Thoracic aorta (tissue), 2 donors: ENCODE measurements at regions not wholly inside any gene's neighbourhood (a gene's known extent, or its start where the extent isn't known, plus 50 kb on each side); places are given as distances from the start of the nearest gene placed in this dataset.
"Not testable (repeated sequence)": the region's sequence is repeated elsewhere in the genome, so short reads cannot be mapped to it uniquely, and the experiment has no call there.

Source experiments
- ATAC-seq: fragments of 150-250 bp; one replicate; pipeline ENCODE4 v1.8.0; 2017; ENCODE audit warnings: low read depth; ENCODE audit not compliant: insufficient number of reproducible peaks, low FRiP score
- DNase-seq: peaks from one replicate; pipeline ENCODE4 v3.0.0-alpha.2; 2020; ENCODE audit warnings: low spot score
- H3K27ac ChIP-seq, 2 donors: fragments of 200-600 bp; sonication (generic); 1 replicate in 1 of 2; 2 replicates in 1 of 2; pipeline ENCODE4 v1.5.1; 2016; ENCODE audit warnings: mild to moderate bottlenecking in 2 of 2, moderate library complexity in 2 of 2
- H3K27me3 ChIP-seq: fragments of 200-600 bp; sonication (generic); replicated peaks from 2 replicates; pipeline ENCODE4 v1.6.0; 2016; ENCODE audit warnings: mild to moderate bottlenecking; ENCODE audit not compliant: insufficient read depth
- H3K36me3 ChIP-seq: fragments of 200-600 bp; sonication (generic); one replicate; pipeline ENCODE4 v1.5.1; 2016
- H3K4me1 ChIP-seq, 2 donors: fragments of 200-600 bp; sonication (generic); 1 replicate in 1 of 2; 2 replicates in 1 of 2; pipeline versions ENCODE4 v1.5.1 to v1.6.0; 2016; ENCODE audit warnings: low read depth in 2 of 2, mild to moderate bottlenecking in 1 of 2; ENCODE audit not compliant: control insufficient read depth in 1 of 2
- H3K4me3 ChIP-seq: fragments of 200-600 bp; sonication (generic); 2 replicates; pipeline ENCODE4 v1.5.1; 2016; ENCODE audit warnings: mild to moderate bottlenecking
- H3K9me3 ChIP-seq: fragments of 200-600 bp; sonication (generic); 2 replicates; pipeline ENCODE4 v1.5.1; 2016
- TF ChIP-seq, protein P1 (sequence below): fragments of 200-600 bp; sonication (generic); IDR thresholded peaks from one replicate; pipeline ENCODE4 v1.5.1; 2019; ENCODE audit warnings: antibody characterized with exemption

DNA sequence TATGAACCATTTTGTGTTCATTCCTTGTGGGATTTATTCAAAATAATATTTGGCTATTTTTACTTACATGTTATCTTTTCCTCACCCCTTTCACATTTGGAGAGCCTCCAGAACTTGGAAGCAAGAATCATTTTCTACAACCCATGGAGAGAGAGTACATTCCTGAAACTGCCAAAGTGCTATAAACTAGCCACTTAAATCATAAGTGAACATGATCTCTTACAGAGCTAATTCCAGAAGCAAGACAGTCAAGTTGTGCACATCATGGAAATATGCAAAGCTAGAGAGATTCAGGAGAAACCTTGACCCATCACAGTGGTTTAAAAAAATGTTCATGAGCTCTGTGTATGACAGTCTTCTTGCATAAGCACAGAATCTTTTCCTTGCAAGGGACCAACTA lies 883.6 kb upstream of the C9orf72 start:
- no peak overlapping the region for H3K4me3 ChIP-seq
- no peak for DNase-seq
- ATAC-seq = no peak
- no peaks in the 10 kb centered on the region for H3K4me1 ChIP-seq
- H3K27me3 ChIP-seq = no peaks in the 10 kb centered on the region
- H3K36me3 ChIP-seq = no peaks in the 10 kb centered on the region
- TF ChIP-seq, protein P1, sequence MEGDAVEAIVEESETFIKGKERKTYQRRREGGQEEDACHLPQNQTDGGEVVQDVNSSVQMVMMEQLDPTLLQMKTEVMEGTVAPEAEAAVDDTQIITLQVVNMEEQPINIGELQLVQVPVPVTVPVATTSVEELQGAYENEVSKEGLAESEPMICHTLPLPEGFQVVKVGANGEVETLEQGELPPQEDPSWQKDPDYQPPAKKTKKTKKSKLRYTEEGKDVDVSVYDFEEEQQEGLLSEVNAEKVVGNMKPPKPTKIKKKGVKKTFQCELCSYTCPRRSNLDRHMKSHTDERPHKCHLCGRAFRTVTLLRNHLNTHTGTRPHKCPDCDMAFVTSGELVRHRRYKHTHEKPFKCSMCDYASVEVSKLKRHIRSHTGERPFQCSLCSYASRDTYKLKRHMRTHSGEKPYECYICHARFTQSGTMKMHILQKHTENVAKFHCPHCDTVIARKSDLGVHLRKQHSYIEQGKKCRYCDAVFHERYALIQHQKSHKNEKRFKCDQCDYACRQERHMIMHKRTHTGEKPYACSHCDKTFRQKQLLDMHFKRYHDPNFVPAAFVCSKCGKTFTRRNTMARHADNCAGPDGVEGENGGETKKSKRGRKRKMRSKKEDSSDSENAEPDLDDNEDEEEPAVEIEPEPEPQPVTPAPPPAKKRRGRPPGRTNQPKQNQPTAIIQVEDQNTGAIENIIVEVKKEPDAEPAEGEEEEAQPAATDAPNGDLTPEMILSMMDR = no peak
- H3K9me3 ChIP-seq = no peaks in the 10 kb centered on the region
- no peak overlapping the region for H3K27ac ChIP-seq

DNA sequence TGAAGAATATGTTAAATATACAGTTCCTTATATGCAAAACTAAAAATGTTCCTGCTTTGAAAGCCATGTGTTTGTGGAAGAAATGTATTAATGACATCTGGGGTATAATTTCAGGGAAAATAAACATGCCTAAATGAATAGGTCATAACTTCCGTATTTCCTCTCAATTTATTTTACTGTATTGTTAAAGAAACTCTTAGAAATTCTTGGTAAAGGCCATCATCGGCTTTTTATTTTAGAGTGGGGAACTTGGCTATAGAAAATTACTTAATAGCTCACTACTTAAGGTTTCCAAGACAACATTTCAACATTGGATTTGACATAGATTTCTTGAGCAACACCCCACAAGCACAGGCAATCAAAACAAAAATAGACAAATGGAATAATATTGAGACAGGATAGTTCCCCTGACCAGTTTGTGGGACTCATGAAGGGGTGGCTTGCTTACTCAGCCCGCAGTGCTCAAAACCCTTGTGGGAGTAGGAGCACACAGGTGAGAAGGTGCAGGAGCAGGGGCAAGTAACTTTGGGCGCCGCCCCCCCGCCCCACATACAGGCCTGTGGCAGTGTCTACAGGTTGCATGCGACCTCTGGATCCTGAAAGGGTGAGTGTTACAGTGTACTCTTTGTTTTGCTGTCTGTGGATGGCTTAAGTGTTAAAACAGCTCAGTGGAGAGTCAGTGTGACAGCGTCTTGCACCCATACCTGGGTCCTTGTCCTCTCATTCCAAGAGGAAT lies 891.4 kb upstream of the C9orf72 start:
- no peaks in the 10 kb centered on the region for H3K36me3 ChIP-seq
- no peak overlapping the region for H3K4me3 ChIP-seq
- TF ChIP-seq, protein P1 = no peak
- no peaks in the 10 kb centered on the region for H3K27me3 ChIP-seq
- H3K27ac ChIP-seq = no peak overlapping the region
- ATAC-seq (no peak), DNase-seq (no peak)
- H3K9me3 ChIP-seq = no peaks in the 10 kb centered on the region
- H3K4me1 ChIP-seq = no peaks in the 10 kb centered on the region

DNA sequence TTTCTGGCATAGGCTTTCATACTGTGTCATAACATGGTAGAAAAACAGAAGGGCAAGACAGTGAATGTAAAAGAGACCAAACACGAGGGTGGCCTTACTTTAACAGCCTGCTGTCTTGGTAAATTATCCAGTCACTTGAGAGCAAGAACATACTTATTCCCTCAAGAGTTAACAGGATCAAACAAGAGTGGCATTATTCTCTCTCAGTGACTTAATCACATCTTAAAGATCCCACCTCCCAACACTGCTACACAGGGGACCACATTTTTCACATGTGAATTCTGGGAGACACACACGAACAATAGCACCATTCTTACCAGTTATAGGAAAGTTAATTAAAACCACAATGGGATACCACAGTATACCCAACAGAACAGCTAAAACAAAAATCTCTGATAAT lies 898.0 kb upstream of the C9orf72 start:
- Histone ChIP-seq H3K36me3 (no peaks in the 10 kb centered on the region), H3K27ac (no peak overlapping the region), H3K27me3 (no peaks in the 10 kb centered on the region), H3K4me1 (no peaks in the 10 kb centered on the region), H3K9me3 (no peaks in the 10 kb centered on the region), H3K4me3 (no peak overlapping the region)
- DNase-seq (no peak), ATAC-seq (no peak)
- TF ChIP-seq, protein P1 = no peak

DNA sequence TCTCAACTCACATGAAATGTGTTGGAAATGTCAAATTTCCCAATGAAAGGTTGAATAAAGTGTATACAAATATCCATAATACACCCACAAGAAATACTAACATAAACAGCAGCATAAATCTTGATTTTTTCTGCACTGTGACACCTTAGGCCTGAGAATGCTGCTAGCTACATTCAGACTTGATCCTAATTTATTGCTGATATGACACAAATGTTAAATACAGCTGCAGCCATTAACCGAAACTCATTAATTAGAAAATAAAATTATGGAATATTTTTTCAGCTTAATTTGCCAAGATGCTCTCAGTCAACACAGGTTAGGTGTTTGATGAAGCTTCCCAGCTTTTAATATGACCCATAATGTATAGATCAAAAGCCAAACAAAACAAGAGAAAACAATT lies 914.3 kb upstream of the C9orf72 start:
- Histone ChIP-seq H3K4me1 (no peaks in the 10 kb centered on the region), H3K36me3 (no peaks in the 10 kb centered on the region), H3K27ac (no peak overlapping the region), H3K4me3 (no peak overlapping the region), H3K27me3 (no peaks in the 10 kb centered on the region), H3K9me3 (no peaks in the 10 kb centered on the region)
- DNase-seq (no peak), ATAC-seq (no peak)
- TF ChIP-seq, protein P1 = no peak

DNA sequence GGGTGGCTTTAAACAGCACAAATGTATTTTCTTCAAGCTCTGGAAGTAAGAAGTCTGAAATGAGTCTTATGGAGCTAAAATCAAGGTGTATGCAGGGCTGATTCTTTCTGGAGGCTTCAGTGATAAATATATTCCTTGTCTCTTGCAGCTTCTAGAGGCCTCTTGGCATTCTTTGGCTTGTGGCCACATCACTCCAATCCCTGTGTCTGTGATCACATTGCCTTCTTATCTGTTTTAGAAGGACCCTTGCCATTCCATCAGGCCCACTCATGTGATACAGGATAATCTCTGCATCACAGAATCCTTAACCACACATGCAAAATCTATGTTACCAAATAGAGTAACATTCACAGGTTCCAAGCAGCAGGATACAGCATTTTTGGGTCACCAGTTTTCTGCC lies 917.8 kb upstream of the C9orf72 start:
- ATAC-seq = no peak
- DNase-seq = no peak
- no peaks in the 10 kb centered on the region for H3K27me3 ChIP-seq
- no peak overlapping the region for H3K4me3 ChIP-seq
- H3K9me3 ChIP-seq = no peaks in the 10 kb centered on the region
- H3K27ac ChIP-seq = no peak overlapping the region
- H3K36me3 ChIP-seq = no peaks in the 10 kb centered on the region
- H3K4me1 ChIP-seq = no peaks in the 10 kb centered on the region
- TF ChIP-seq, protein P1 = no peak

DNA sequence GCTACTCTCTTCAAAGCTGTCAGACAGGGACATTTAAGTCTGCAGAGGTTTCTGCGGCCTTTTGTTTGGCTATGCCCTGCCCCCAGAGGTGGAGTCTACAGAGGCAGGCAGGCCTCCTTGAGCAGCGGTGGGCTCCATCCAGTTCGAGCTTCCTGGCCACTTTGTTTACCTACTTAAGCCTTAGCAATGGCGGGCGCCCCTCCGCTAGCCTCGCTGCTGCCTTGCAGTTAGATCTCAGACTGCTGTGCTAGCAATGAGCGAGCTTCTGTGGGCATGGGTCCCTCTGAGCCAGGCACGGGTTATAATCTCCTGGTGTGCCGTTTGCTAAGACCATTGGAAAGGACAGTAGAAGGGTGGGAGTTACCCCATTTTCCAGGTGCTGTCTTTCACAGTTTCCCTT lies 924.9 kb upstream of the C9orf72 start:
- H3K4me3 ChIP-seq, H3K27ac ChIP-seq, H3K9me3 ChIP-seq, H3K27me3 ChIP-seq, ATAC-seq, H3K4me1 ChIP-seq, H3K36me3 ChIP-seq, DNase-seq: not testable (repeated sequence)
